Ascending aorta (tissue), 2 donors: ENCODE measurements at regions not wholly inside any gene's neighbourhood (a gene's known extent, or its start where the extent isn't known, plus 50 kb on each side); places are given as distances from the start of the nearest gene placed in this dataset.
"Not testable (repeated sequence)": the region's sequence is repeated elsewhere in the genome, so short reads cannot be mapped to it uniquely, and the experiment has no call there.

Experiments
- DNase-seq, 2 donors: peaks; one replicate each; pipeline ENCODE4 v3.0.0-alpha.2; 2019; ENCODE audit warnings: low spot score in 2 of 2
- H3K27ac ChIP-seq, 2 donors: fragments of 200-600 bp; sonication (generic); one replicate each; pipeline ENCODE4 v1.5.1; 2016 to 2017; ENCODE audit warnings: mild to moderate bottlenecking in 1 of 2
- H3K27me3 ChIP-seq: fragments of 200-600 bp; sonication (generic); one replicate; pipeline ENCODE4 v1.5.1; 2017
- H3K36me3 ChIP-seq, 2 donors: fragments of 200-600 bp; sonication (generic); one replicate each; pipeline ENCODE4 v1.5.1; 2016
- H3K4me1 ChIP-seq, 2 donors: fragments of 200-600 bp; sonication (generic); one replicate each; pipeline ENCODE4 v1.5.1; 2016 to 2017; ENCODE audit warnings: mild to moderate bottlenecking in 1 of 2
- H3K4me3 ChIP-seq, 2 donors: fragments of 200-600 bp; sonication (generic); one replicate each; pipeline ENCODE4 v1.5.1; 2016 to 2017; ENCODE audit warnings: mild to moderate bottlenecking in 1 of 2
- H3K9me3 ChIP-seq, 2 donors: fragments of 200-600 bp; sonication (generic); one replicate each; pipeline ENCODE4 v1.5.1; 2016
- intact Hi-C: fragments of 100-400 bp; cut with DNase I; formaldehyde crosslinking; loops from one replicate; pipeline ENCODE4 v1.15.1; 2023
- TF ChIP-seq, protein P1 (sequence below), 3 experiments: fragments of 200-600 bp in 2 of 3; fragments of 450-650 bp in 1 of 3; sonication (generic) in 2 of 3; IDR thresholded peaks; one replicate each; pipeline ENCODE4 v1.5.1; 2016 to 2019; ENCODE audit warnings: antibody characterized with exemption in 3 of 3, mild to moderate bottlenecking in 1 of 3, moderate library complexity in 1 of 3

GRCh38 chr7:159335181-159335926, 190.7 kb upstream of the VIPR2 start:
- intact Hi-C loops, H3K27me3 ChIP-seq, H3K36me3 ChIP-seq, DNase-seq, H3K4me1 ChIP-seq, H3K9me3 ChIP-seq, H3K4me3 ChIP-seq, H3K27ac ChIP-seq: not testable (repeated sequence)

DNA sequence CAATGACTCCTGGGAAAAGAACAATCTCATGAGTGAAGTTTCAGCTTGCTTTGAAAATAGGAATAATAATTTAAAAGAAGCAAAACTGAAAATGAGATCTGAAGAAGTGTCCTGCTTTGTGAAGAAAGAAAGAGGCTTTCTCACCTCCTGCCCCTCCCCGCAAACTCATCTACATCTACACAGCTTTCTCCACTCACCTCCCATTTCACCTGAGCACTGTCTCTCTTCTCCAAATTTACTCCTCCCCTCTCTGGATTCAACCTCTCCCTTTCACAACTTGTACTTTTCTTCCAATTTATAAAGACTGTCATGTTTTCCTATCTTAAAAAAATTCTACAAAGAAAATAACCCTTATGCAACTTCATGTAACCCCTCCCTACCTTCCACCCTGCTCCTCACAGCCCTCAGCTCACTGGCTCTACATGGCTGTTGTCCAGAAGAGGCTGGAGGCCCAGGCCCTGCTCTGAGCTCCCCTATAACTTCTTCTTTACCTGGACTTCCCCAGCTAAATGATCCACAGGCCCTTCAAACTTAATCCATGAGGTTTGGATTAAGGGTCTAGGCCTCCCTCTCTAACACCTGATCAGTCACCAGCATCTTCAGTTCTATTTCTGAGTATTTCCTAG, 188.3 kb upstream of the VIPR2 start:
- H3K36me3 ChIP-seq, H3K27me3 ChIP-seq, H3K4me3 ChIP-seq, H3K4me1 ChIP-seq, DNase-seq, intact Hi-C loops, H3K27ac ChIP-seq: not testable (repeated sequence)
- peaks cover 2 to 13% of the 10 kb centered on the region in 2 donors for H3K9me3 ChIP-seq

- intact Hi-C loops: no loop called here
These were observed 186.8 kb upstream of the VIPR2 start for GRCh38 chr7:159331462-159331861.

GRCh38 chr7:159329818-159330378, 185.2 kb upstream of the VIPR2 start:
- Histone ChIP-seq H3K27me3 (no peaks in the 10 kb centered on the region), H3K4me1 (no peaks in the 10 kb centered on the region), H3K9me3 (peaks cover 4 to 21% of the 10 kb centered on the region in 2 donors), H3K36me3 (no peaks in the 10 kb centered on the region), H3K4me3 (no peak overlapping the region), H3K27ac (no peak overlapping the region)
- TF ChIP-seq, protein P1, sequence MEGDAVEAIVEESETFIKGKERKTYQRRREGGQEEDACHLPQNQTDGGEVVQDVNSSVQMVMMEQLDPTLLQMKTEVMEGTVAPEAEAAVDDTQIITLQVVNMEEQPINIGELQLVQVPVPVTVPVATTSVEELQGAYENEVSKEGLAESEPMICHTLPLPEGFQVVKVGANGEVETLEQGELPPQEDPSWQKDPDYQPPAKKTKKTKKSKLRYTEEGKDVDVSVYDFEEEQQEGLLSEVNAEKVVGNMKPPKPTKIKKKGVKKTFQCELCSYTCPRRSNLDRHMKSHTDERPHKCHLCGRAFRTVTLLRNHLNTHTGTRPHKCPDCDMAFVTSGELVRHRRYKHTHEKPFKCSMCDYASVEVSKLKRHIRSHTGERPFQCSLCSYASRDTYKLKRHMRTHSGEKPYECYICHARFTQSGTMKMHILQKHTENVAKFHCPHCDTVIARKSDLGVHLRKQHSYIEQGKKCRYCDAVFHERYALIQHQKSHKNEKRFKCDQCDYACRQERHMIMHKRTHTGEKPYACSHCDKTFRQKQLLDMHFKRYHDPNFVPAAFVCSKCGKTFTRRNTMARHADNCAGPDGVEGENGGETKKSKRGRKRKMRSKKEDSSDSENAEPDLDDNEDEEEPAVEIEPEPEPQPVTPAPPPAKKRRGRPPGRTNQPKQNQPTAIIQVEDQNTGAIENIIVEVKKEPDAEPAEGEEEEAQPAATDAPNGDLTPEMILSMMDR (IDR thresholded peaks at IDR 0.05): no peak
- DNase-seq: no peak
- intact Hi-C loops: no loop called here

More at GRCh38 chr7:159331462-159331861, 186.8 kb upstream of the VIPR2 start:
- Histone ChIP-seq H3K36me3 (no peaks in the 10 kb centered on the region), H3K4me3 (no peak overlapping the region), H3K27me3 (no peaks in the 10 kb centered on the region), H3K27ac (no peak overlapping the region), H3K4me1 (no peaks in the 10 kb centered on the region), H3K9me3 (peaks cover 4 to 21% of the 10 kb centered on the region in 2 donors)
- DNase-seq: no peak
- TF ChIP-seq, protein P1 (IDR thresholded peaks at IDR 0.05): no peak

GRCh38 chr7:159328096-159328495, 183.4 kb upstream of the VIPR2 start:
- no peak overlapping the region for H3K27ac ChIP-seq
- no peak overlapping the region for H3K4me3 ChIP-seq
- TF ChIP-seq, protein P1 (IDR thresholded peaks at IDR 0.05): no peak
- H3K27me3 ChIP-seq: no peaks in the 10 kb centered on the region
- intact Hi-C loops: no loop called here
- H3K4me1 ChIP-seq: no peaks in the 10 kb centered on the region
- DNase-seq: no peak
- H3K9me3 ChIP-seq: peaks cover 4 to 21% of the 10 kb centered on the region in 2 donors
- H3K36me3 ChIP-seq: no peaks in the 10 kb centered on the region

DNA sequence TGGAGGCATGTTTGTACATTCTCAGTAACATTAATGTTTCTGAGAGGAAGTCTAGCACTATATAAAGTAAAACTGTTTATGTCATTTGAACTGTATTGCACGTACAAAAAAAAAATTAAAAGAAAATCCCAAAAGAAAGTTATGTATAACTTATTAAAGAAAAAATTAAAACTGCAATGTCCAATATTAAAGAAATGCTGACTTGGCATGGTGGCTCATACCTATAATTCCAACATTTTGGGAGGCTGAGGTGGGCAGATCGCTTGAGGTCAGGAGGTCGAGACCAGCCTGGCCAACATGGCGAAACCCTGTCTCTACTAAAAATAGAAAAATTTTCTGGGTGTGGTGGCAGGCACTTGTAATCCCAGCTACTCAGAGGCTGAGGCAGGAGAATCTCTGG, 178.7 kb upstream of the VIPR2 start:
- intact Hi-C loops: no loop called here
- Histone ChIP-seq H3K4me1 (no peaks in the 10 kb centered on the region), H3K27me3 (no peaks in the 10 kb centered on the region), H3K36me3 (no peaks in the 10 kb centered on the region), H3K27ac (no peak overlapping the region), H3K9me3 (peaks cover 4 to 12% of the 10 kb centered on the region in 2 donors), H3K4me3 (no peak overlapping the region)
- no peak for DNase-seq
- TF ChIP-seq, protein P1 (IDR thresholded peaks at IDR 0.05): no peak
